Hypothalamus (tissue), 51 donors: ENCODE measurements at regions not wholly inside any gene's neighbourhood (a gene's known extent, or its start where the extent isn't known, plus 50 kb on each side); places are given as distances from the start of the nearest gene placed in this dataset.
"Not testable (repeated sequence)": the region's sequence is repeated elsewhere in the genome, so short reads cannot be mapped to it uniquely, and the experiment has no call there.

Source experiments
- DNase-seq, 51 donors: peaks; one replicate each; lab custom pipeline; 2025; lab: John Stamatoyannopoulos, UW

- DNase-seq, result not testable (repeated sequence)
Measured at GRCh38 chr4:26017961-26018700, 104.1 kb downstream of the SMIM20 start.

GRCh38 chr4:26020083-26020668 lies 106.2 kb downstream of the SMIM20 start:
- DNase-seq, result peak in 1 of 51 donors; percentile 15

- DNase-seq, result no peak
Measured at GRCh38 chr4:26020881-26021280, 106.9 kb downstream of the SMIM20 start.

- DNase-seq, result no peak
Measured at GRCh38 chr4:26021417-26022345, 107.7 kb downstream of the SMIM20 start.

- DNase-seq, result peak in 5 of 51 donors; percentile 3 to 29 (median 5)
Measured at GRCh38 chr4:26022346-26023202, 108.6 kb downstream of the SMIM20 start.

GRCh38 chr4:26023203-26023972 lies 109.4 kb downstream of the SMIM20 start:
- no peak for DNase-seq

- no peak for DNase-seq
Measured at GRCh38 chr4:26024079-26024478, 110.1 kb downstream of the SMIM20 start.

GRCh38 chr4:26028133-26028792 lies 114.2 kb downstream of the SMIM20 start:
- no peak for DNase-seq

- DNase-seq, result peak in 43 of 51 donors; percentile 3 to 77 (median 27)
Measured at GRCh38 chr4:26028793-26029567, 115.0 kb downstream of the SMIM20 start.

- DNase-seq, result peak in 1 of 51 donors; percentile 4
Measured at GRCh38 chr4:26029568-26030131, 115.6 kb downstream of the SMIM20 start.

GRCh38 chr4:26030260-26030667 lies 116.2 kb downstream of the SMIM20 start:
- DNase-seq, result no peak

- DNase-seq, result no peak
Measured at GRCh38 chr4:26030780-26031179, 116.8 kb downstream of the SMIM20 start.

- no peak for DNase-seq
Measured at GRCh38 chr4:26031704-26032103, 117.7 kb downstream of the SMIM20 start.

- no peak for DNase-seq
Measured at GRCh38 chr4:26032142-26032541, 118.1 kb downstream of the SMIM20 start.

- DNase-seq, result no peak
Measured at GRCh38 chr4:26032630-26033317, 118.8 kb downstream of the SMIM20 start.

GRCh38 chr4:26033389-26033788 lies 119.4 kb downstream of the SMIM20 start:
- no peak for DNase-seq

- no peak for DNase-seq
Measured at GRCh38 chr4:26034849-26035248, 120.8 kb downstream of the SMIM20 start.
